Lower lobe of right lung (tissue), 2 donors: ENCODE measurements at regions not wholly inside any gene's neighbourhood (a gene's known extent, or its start where the extent isn't known, plus 50 kb on each side); places are given as distances from the start of the nearest gene placed in this dataset.

ENCODE experiments used
- ATAC-seq, 2 donors: fragments of 200-7000 bp; cut with Tn5 transposase; one replicate each; pipeline ENCODE4 v1.9.1; 2020 to 2022; ENCODE audit warnings: mild to moderate bottlenecking in 2 of 2, moderate library complexity in 2 of 2
- DNase-seq: peaks from one replicate; pipeline ENCODE4 v3.0.0-alpha.2; 2020
- H3K27ac ChIP-seq: fragments of 200-600 bp; one replicate; pipeline ENCODE4 v1.8.0; 2022
- H3K27me3 ChIP-seq: fragments of 200-600 bp; one replicate; pipeline ENCODE4 v1.8.0; 2022; ENCODE audit warnings: low read depth
- H3K36me3 ChIP-seq: fragments of 200-600 bp; one replicate; pipeline ENCODE4 v1.8.0; 2022; ENCODE audit warnings: mild to moderate bottlenecking
- H3K4me1 ChIP-seq: fragments of 200-600 bp; one replicate; pipeline ENCODE4 v1.8.0; 2022
- H3K4me3 ChIP-seq: fragments of 200-600 bp; one replicate; pipeline ENCODE4 v1.8.0; 2022; ENCODE audit warnings: mild to moderate bottlenecking
- H3K9me3 ChIP-seq: fragments of 200-600 bp; one replicate; pipeline ENCODE4 v1.8.0; 2022
- intact Hi-C: fragments of 100-400 bp; cut with DNase I; formaldehyde crosslinking; loops from one replicate; pipeline ENCODE4 v1.11.0; 2022
- TF ChIP-seq, protein P1 (sequence below): fragments of 200-600 bp; IDR thresholded peaks from one replicate; pipeline ENCODE4 v1.8.0; 2022; ENCODE audit warnings: antibody characterized with exemption, mild to moderate bottlenecking
- donor health status: DM: no; HTN: yes; CAD: no; lungs with severe emphysema.

DNA sequence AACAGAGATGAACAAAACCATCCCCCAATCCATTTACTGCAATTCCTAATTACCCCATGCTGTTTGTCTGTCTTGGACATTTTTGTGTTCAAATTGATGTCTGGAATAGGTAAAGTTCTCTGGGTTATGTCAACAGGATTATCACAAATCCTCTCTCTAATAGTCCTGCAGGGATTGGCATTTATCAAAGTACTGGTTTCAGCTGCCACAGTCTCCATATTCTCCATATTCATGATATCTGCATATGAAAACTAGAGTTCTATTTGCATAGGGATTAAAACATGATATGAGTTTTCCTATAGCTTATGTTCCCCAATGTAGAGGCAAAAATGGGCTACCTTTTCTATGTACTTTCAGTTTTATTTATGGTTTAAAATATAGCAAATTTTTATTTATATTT lies 355.8 kb downstream of the ADRA2A start:
- no peak for ATAC-seq

DNA sequence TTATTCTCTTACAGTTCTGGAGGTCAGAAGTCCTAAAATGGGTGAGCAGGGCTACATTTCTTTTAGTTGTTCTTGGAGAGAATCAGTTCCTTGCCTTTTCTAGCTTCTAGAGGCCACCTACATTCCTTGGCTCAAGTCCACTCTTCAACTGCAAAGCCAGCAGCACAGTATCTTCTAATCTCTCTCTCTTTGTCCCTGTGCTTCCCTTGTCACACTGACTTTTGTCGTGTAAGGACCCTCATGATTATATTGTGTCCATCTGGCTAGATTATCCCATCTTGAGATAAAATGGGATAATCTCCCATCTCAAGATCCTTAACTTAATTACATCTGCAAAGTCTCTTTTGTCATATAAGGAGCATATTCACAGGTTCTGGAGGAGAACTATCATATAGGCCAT lies 359.0 kb downstream of the ADRA2A start:
- H3K4me1 ChIP-seq = no peaks in the 10 kb centered on the region
- no peak for ATAC-seq
- DNase-seq = no peak
- H3K4me3 ChIP-seq = no peak overlapping the region
- H3K27ac ChIP-seq = no peak overlapping the region
- H3K27me3 ChIP-seq = no peaks in the 10 kb centered on the region
- intact Hi-C loops = no loop called here
- no peaks in the 10 kb centered on the region for H3K36me3 ChIP-seq
- TF ChIP-seq, protein P1, sequence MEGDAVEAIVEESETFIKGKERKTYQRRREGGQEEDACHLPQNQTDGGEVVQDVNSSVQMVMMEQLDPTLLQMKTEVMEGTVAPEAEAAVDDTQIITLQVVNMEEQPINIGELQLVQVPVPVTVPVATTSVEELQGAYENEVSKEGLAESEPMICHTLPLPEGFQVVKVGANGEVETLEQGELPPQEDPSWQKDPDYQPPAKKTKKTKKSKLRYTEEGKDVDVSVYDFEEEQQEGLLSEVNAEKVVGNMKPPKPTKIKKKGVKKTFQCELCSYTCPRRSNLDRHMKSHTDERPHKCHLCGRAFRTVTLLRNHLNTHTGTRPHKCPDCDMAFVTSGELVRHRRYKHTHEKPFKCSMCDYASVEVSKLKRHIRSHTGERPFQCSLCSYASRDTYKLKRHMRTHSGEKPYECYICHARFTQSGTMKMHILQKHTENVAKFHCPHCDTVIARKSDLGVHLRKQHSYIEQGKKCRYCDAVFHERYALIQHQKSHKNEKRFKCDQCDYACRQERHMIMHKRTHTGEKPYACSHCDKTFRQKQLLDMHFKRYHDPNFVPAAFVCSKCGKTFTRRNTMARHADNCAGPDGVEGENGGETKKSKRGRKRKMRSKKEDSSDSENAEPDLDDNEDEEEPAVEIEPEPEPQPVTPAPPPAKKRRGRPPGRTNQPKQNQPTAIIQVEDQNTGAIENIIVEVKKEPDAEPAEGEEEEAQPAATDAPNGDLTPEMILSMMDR = no peak
- H3K9me3 ChIP-seq = no peaks in the 10 kb centered on the region

More for the DNA sequence above, 355.8 kb downstream of the ADRA2A start:
- Histone ChIP-seq H3K36me3 (no peaks in the 10 kb centered on the region), H3K4me3 (no peak overlapping the region), H3K27ac (no peak overlapping the region), H3K4me1 (no peaks in the 10 kb centered on the region), H3K9me3 (no peaks in the 10 kb centered on the region), H3K27me3 (no peaks in the 10 kb centered on the region)
- intact Hi-C loops = no loop called here
- TF ChIP-seq, protein P1 = no peak
- DNase-seq = no peak

DNA sequence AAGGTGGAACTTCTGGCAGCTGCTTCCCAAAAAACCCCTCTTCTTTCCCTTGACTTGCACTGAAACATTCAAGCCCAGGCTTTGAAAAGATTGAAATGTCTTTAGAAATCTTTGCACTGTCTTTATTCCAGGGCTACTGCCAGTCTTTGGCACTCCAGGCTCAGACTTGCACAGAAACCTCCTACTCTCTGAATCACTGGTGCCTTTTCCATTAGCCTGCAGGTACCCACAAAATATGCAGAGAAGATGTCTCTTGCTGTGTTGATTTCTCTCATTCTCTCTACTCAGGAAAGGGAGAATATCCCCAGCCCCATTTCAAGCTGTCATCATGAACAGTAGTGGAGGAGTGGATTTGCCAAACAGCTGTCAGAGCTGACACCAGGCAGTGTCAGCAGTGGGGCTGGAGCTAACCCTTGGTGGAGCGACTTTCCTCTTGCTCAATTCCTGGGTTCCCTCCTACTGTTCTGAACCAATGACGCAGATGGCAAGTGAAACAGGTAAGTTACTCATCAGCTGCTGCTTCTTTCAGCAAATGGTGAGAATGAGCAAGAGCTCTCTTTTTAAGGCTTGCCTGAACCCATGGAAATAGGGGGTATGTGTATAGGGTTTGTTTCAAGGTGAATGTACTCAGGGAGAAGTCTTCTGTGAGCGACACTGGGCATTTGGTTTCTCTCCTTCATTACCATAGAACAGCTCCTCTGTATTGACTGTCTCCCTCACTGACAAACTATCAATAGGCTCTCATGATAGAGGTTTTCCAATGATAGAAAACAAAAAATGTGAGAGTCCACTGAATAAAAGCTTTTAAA lies 362.4 kb downstream of the ADRA2A start:
- Histone ChIP-seq H3K27ac (no peak overlapping the region), H3K27me3 (no peaks in the 10 kb centered on the region), H3K4me1 (no peaks in the 10 kb centered on the region), H3K9me3 (no peaks in the 10 kb centered on the region), H3K4me3 (no peak overlapping the region), H3K36me3 (no peaks in the 10 kb centered on the region)
- DNase-seq = no peak
- ATAC-seq = no peak
- TF ChIP-seq, protein P1 = no peak
- intact Hi-C loops = no loop called here

DNA sequence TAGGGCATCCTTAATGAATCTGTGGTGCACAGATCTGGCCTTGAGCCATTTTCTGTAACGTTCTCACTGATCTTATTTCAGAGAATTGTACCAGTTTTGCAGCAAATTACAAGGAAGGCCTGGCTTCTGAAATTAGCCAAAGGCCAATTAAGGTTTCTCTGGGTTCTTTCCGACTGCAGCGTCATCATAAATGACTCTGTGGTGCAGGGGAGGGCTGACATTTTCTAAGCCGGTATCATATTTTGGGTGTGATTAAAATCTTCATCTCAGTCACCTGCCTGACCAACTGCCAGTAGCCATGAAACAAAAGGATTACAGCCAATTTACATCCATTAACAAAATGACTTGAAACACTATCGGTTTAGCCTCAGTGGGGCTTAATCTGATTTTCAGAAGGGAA lies 363.7 kb downstream of the ADRA2A start:
- no peak overlapping the region for H3K4me3 ChIP-seq
- ATAC-seq (no peak), DNase-seq (no peak)
- no peaks in the 10 kb centered on the region for H3K36me3 ChIP-seq
- H3K27ac ChIP-seq = no peak overlapping the region
- H3K9me3 ChIP-seq = no peaks in the 10 kb centered on the region
- H3K27me3 ChIP-seq = no peaks in the 10 kb centered on the region
- intact Hi-C loops = no loop called here
- no peaks in the 10 kb centered on the region for H3K4me1 ChIP-seq
- TF ChIP-seq, protein P1 = no peak

DNA sequence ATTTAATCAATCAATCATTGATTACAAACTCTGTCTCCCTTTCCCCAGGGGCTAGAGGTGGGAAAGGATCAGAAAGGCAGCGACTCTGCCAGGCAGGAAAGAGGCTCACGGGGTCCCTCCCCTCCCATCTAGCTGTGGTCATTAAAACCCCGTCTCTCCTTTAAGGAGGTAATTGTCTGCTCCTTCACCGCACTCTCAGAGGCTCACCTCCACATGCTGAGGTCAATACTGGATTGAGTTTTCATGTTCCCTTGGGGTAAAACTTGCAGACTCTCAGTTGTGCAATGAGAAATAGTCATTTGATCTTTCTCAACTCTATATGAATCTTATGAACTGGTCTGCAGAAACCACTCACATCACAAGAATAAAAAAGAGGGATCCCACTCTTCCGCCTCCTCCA lies 368.8 kb downstream of the ADRA2A start:
- Histone ChIP-seq H3K9me3 (no peaks in the 10 kb centered on the region), H3K4me1 (no peaks in the 10 kb centered on the region), H3K27ac (no peak overlapping the region), H3K4me3 (no peak overlapping the region), H3K27me3 (no peaks in the 10 kb centered on the region), H3K36me3 (no peaks in the 10 kb centered on the region)
- intact Hi-C loops = no loop called here
- TF ChIP-seq, protein P1 = no peak
- ATAC-seq (no peak), DNase-seq (no peak)
